Thyroid gland (tissue), 4 donors: ENCODE measurements at regions not wholly inside any gene's neighbourhood (a gene's known extent, or its start where the extent isn't known, plus 50 kb on each side); places are given as distances from the start of the nearest gene placed in this dataset.

Experiments used
- POLR2A ChIP-seq, 2 donors: fragments of 450-650 bp; IDR thresholded peaks; one replicate each; pipeline ENCODE4 v1.6.1; 2017; ENCODE audit warnings: antibody characterized with exemption in 2 of 2, mild to moderate bottlenecking in 2 of 2, moderate library complexity in 1 of 2
- TF ChIP-seq, protein P1 (sequence below), 6 experiments: fragments of 200-600 bp in 3 of 6; fragments of 450-650 bp in 3 of 6; sonication (generic) in 3 of 6; IDR thresholded peaks; one replicate each; pipeline ENCODE4 v1.5.1; 2016 to 2019; ENCODE audit warnings: antibody characterized with exemption in 6 of 6, mild to moderate bottlenecking in 2 of 6, inconsistent platforms in 1 of 6, moderate library complexity in 1 of 6

DNA sequence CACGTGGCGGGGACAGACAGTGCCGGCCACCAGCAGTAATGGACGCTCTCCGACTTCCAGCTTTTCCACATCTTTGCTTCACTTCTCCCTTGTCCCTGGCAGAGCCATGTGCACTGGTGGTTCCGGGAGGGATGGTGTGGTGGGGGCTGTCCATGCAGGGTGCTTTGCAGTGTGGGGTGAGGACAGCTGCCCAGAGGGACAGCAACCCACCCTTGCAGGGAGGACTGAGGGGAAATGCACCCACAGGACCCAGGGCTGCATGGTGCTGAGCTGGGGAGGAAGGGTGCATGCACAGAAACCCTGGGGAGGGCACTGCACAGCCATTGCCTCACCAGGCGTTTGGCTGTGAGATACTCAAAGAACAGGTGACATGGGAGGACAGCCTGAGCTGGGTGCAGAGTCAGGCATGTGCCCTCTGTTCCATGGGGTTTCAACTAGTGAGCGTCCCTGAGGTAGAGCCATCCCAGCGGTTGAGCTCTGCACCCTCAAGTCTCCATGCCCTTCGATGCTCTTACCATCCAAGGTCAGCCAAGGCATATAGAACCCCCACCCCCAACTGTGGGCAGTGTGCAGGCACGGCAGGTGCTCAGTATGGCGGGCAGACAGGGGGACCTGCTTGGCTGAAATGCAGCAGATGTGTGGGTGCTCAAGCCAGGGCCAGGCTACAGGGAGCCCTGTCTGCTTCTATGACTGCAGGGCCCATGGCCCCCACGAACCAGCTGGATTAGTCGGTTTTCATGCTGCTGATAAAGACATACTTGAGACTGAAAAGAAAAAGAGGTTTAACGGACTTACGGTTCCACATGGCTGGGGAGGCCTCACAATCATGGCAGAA lies 239.7 kb downstream of the TTLL2 start:
- no peak for TF ChIP-seq POLR2A (IDR thresholded peaks at IDR 0.05)
- TF ChIP-seq, protein P1, sequence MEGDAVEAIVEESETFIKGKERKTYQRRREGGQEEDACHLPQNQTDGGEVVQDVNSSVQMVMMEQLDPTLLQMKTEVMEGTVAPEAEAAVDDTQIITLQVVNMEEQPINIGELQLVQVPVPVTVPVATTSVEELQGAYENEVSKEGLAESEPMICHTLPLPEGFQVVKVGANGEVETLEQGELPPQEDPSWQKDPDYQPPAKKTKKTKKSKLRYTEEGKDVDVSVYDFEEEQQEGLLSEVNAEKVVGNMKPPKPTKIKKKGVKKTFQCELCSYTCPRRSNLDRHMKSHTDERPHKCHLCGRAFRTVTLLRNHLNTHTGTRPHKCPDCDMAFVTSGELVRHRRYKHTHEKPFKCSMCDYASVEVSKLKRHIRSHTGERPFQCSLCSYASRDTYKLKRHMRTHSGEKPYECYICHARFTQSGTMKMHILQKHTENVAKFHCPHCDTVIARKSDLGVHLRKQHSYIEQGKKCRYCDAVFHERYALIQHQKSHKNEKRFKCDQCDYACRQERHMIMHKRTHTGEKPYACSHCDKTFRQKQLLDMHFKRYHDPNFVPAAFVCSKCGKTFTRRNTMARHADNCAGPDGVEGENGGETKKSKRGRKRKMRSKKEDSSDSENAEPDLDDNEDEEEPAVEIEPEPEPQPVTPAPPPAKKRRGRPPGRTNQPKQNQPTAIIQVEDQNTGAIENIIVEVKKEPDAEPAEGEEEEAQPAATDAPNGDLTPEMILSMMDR (IDR thresholded peaks at IDR 0.05) = no peak
